ENCODE measurements at regions not wholly inside any gene's neighbourhood (a gene's known extent, or its start where the extent isn't known, plus 50 kb on each side); places are given as distances from the start of the nearest gene placed in this dataset.

- TF ChIP-seq EZH2phosphoT487 (IDR thresholded peaks at IDR 0.05; ENCODE audit: unreplicated experiment) (no peak), POLR2AphosphoS5 (IDR thresholded peaks at IDR 0.05; ENCODE audit: low read depth) (no peak), ZNF331 (CRISPR knock-in tag; IDR thresholded peaks at IDR 0.05; ENCODE audit: low read depth) (no peak)
Measured at GRCh38 chr7:106747804-106748203, 86.8 kb upstream of the CCDC71L start (continued).

- H3K27ac Mint-ChIP-seq = no peak overlapping the region
- Histone ChIP-seq H3K36me3 (ENCODE audit: insufficient read depth) (no peaks in the 10 kb centered on the region), H3K27me3 (ENCODE audit: insufficient read depth) (no peaks in the 10 kb centered on the region), H3K9me2 (ENCODE audit: insufficient read depth) (no peaks in the 10 kb centered on the region), H3K79me2 (replicated peaks; ENCODE audit: insufficient read depth) (no peaks in the 10 kb centered on the region), H3K4me1 (ENCODE audit: insufficient read depth) (no peaks in the 10 kb centered on the region), H2AFZ (no peak overlapping the region), H3K4me3 (no peak overlapping the region), H3F3A (replicated peaks; ENCODE audit: low read depth) (no peaks in the 10 kb centered on the region), H3K4me2 (no peak overlapping the region), H3K27ac (ENCODE audit: low read depth) (no peak overlapping the region), H4K20me1 (replicated peaks; ENCODE audit: insufficient read depth) (no peaks in the 10 kb centered on the region)
- no peak overlapping the region for H3K4me3 Mint-ChIP-seq
- peaks cover 3% of the 10 kb centered on the region; the same call in 2 of the 3 replicates for H3K36me3 Mint-ChIP-seq (ENCODE audit: low read depth)
- H3K9me3 Mint-ChIP-seq = peaks cover 4% of the 10 kb centered on the region
- peaks cover 4% of the 10 kb centered on the region for H3K27me3 Mint-ChIP-seq (ENCODE audit: insufficient read depth, low read depth, poor library complexity)
- DNase-seq (ENCODE audit: low spot score) = no peak
- TF ChIP-seq ZNF331 (CRISPR knock-in tag; IDR thresholded peaks at IDR 0.05; ENCODE audit: low read depth) (no peak), POLR2AphosphoS5 (IDR thresholded peaks at IDR 0.05; ENCODE audit: low read depth) (no peak), REST (IDR thresholded peaks at IDR 0.05; ENCODE audit: unreplicated experiment) (no peak), ZNF462 (CRISPR knock-in tag; IDR thresholded peaks at IDR 0.05) (no peak), JUNB (IDR thresholded peaks at IDR 0.05; ENCODE audit: unreplicated experiment) (no peak), STAT1 (IDR thresholded peaks at IDR 0.05; ENCODE audit: unreplicated experiment) (no peak), CREB1 (CRISPR knock-in tag; IDR thresholded peaks at IDR 0.05; ENCODE audit: low read depth) (no peak), ZNF114 (CRISPR knock-in tag; IDR thresholded peaks at IDR 0.05) (no peak), EZH2 (IDR thresholded peaks at IDR 0.05; ENCODE audit: low read depth, unreplicated experiment) (no peak), ETS1 (IDR thresholded peaks at IDR 0.05) (no peak), EZH2phosphoT487 (IDR thresholded peaks at IDR 0.05; ENCODE audit: unreplicated experiment) (no peak), CTCF (conservative IDR thresholded peaks at IDR 0.05; ENCODE audit: low read depth in 2 of 2) (no peak), NANOG (IDR thresholded peaks at IDR 0.05; ENCODE audit: borderline replicate concordance) (no peak)
- peaks cover 2% of the 10 kb centered on the region; the same call in 1 of the 3 replicates for H3K4me1 Mint-ChIP-seq
- ATAC-seq = no peak
Measured at GRCh38 chr7:106749165-106749564, 88.2 kb upstream of the CCDC71L start.

Measured in GM23338 (cell line).